Stomach (tissue), 8 donors: ENCODE measurements at regions not wholly inside any gene's neighbourhood (a gene's known extent, or its start where the extent isn't known, plus 50 kb on each side); places are given as distances from the start of the nearest gene placed in this dataset.

Experiments used
- DNase-seq, 2 donors: peaks; one replicate each; pipeline versions ENCODE4 v3.0.0 to v3.0.0-alpha.2; 2013 to 2019
- H3K27ac ChIP-seq, 5 donors: fragments of 200-600 bp in 4 of 5; sonication (generic) in 4 of 5; one replicate each; pipeline ENCODE4 v1.5.1; 2013 to 2019; ENCODE audit warnings: mild to moderate bottlenecking in 1 of 5, moderate library complexity in 1 of 5
- H3K27me3 ChIP-seq, 3 donors: fragments of 200-600 bp; sonication (generic); one replicate each; pipeline ENCODE4 v1.5.1; 2017 to 2019; ENCODE audit warnings: mixed run types in 1 of 3
- H3K36me3 ChIP-seq, 4 donors: fragments of 200-600 bp; sonication (generic); 1 replicate in 3 of 4; 2 replicates in 1 of 4; pipeline ENCODE4 v1.5.1; 2016 to 2019
- H3K4me1 ChIP-seq, 4 donors: fragments of 200-600 bp; sonication (generic); one replicate each; pipeline ENCODE4 v1.5.1; 2016 to 2019
- H3K4me3 ChIP-seq, 4 donors: fragments of 200-600 bp; sonication (generic) in 3 of 4; one replicate each; pipeline ENCODE4 v1.5.1; 2016 to 2019; ENCODE audit warnings: mild to moderate bottlenecking in 1 of 4
- H3K9me3 ChIP-seq, 4 donors: fragments of 200-600 bp; sonication (generic); one replicate each; pipeline ENCODE4 v1.5.1; 2016 to 2019
- CTCF ChIP-seq, 7 experiments: fragments of 450-650 bp in 4 of 7; fragments of 200-600 bp in 3 of 7; sonication (generic) in 3 of 7; IDR thresholded peaks; one replicate each; pipeline ENCODE4 v1.5.1; 2016 to 2019; ENCODE audit warnings: antibody characterized with exemption in 7 of 7, control low read depth in 2 of 7, mild to moderate bottlenecking in 1 of 7
- EP300 ChIP-seq: sonication (generic); formaldehyde crosslinking; IDR thresholded peaks from one replicate; pipeline ENCODE4 v1.6.1; 2017; ENCODE audit warnings: antibody characterized with exemption
- POLR2A ChIP-seq, 4 donors: fragments of 450-650 bp; IDR thresholded peaks; one replicate each; pipeline ENCODE4 v1.6.1; 2016; ENCODE audit warnings: antibody characterized with exemption in 4 of 4, control low read depth in 2 of 4, mild to moderate bottlenecking in 1 of 4, moderate library complexity in 1 of 4
- POLR2AphosphoS5 ChIP-seq, 3 donors: sonication (generic); formaldehyde crosslinking; IDR thresholded peaks; one replicate each; pipeline ENCODE4 v1.6.1; 2016; ENCODE audit warnings: antibody characterized with exemption in 3 of 3
- WGBS, 5 donors: extraction: QIAGEN DNeasy Blood & Tissue Kit in 3 of 5; methylation state at CpG; one replicate each; pipeline versions ENCODE4 v1.1.5 to v1.1.7; 2013 to 2018; 5-methylcytosine and 5-hydroxymethylcytosine counted together
- intact Hi-C: fragments of 100-400 bp; cut with DNase I; formaldehyde crosslinking; loops from one replicate; pipeline ENCODE4 v1.15.1; 2023; ENCODE audit warnings: low total_unique reads
- donor health status: healthy with polysubstance abuse.
- donor health status: Bipolar disorder and iron deficiency.
- donor health status: healthy.

- no peaks in the 10 kb centered on the region for H3K36me3 ChIP-seq
- no peaks in the 10 kb centered on the region for H3K4me1 ChIP-seq
- H3K27ac ChIP-seq, result no peak overlapping the region
- DNase-seq, result no peak
- H3K27me3 ChIP-seq, result peaks cover 0 to 5% (median 0%) of the 10 kb centered on the region in 3 donors
- no peak for TF ChIP-seq POLR2AphosphoS5 (IDR thresholded peaks at IDR 0.05)
- no peak for TF ChIP-seq CTCF (IDR thresholded peaks at IDR 0.05)
- no peak for TF ChIP-seq POLR2A (IDR thresholded peaks at IDR 0.05)
- no peak for TF ChIP-seq EP300
- intact Hi-C loops, result no loop called here
- 72 to 97% (median 78%) methylated on average over 2 of the region's 2 CpGs for WGBS, 5 donors
- H3K4me3 ChIP-seq, result no peak overlapping the region
- no peaks in the 10 kb centered on the region for H3K9me3 ChIP-seq
Measured at GRCh38 chr5:159559337-159559736, 229.1 kb upstream of the IL12B start.

GRCh38 chr5:159560088-159560487 lies 229.8 kb upstream of the IL12B start:
- TF ChIP-seq POLR2A (IDR thresholded peaks at IDR 0.05), result no peak
- TF ChIP-seq CTCF (IDR thresholded peaks at IDR 0.05), result no peak
- no peak for TF ChIP-seq EP300
- TF ChIP-seq POLR2AphosphoS5 (IDR thresholded peaks at IDR 0.05), result no peak
- no peak overlapping the region for H3K4me3 ChIP-seq
- no peaks in the 10 kb centered on the region for H3K36me3 ChIP-seq
- intact Hi-C loops, result no loop called here
- peaks cover 0 to 5% (median 0%) of the 10 kb centered on the region in 3 donors for H3K27me3 ChIP-seq
- peak in 1 of 2 donors; percentile 33 for DNase-seq
- H3K27ac ChIP-seq, result no peak overlapping the region
- H3K4me1 ChIP-seq, result no peaks in the 10 kb centered on the region
- H3K9me3 ChIP-seq, result no peaks in the 10 kb centered on the region
- 60 to 66% (median 65%) methylated on average over 7 of the region's 7 CpGs for WGBS, 5 donors

DNA sequence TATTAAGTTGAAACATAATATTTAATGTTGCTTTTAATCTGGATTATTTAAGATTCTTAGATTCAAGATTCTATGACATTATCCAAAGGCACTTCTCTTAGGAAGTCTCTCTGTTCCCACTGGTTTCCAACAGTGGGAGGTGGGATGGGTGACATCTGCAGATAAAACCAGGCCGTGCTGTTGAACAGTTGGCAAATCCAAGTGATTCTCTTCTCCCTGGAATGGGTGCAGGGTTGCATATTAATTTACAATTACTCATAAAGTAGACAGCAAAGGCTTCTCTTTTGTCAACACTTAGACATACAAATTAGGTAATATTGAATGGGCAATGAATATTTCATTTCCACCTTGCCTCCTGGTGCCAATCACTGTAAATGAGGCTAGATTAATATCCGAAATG lies 233.7 kb upstream of the IL12B start:
- intact Hi-C loops, result no loop called here
- WGBS, 5 donors, result 73 to 87% (median 80%) methylated on average over 2 of the region's 2 CpGs

DNA sequence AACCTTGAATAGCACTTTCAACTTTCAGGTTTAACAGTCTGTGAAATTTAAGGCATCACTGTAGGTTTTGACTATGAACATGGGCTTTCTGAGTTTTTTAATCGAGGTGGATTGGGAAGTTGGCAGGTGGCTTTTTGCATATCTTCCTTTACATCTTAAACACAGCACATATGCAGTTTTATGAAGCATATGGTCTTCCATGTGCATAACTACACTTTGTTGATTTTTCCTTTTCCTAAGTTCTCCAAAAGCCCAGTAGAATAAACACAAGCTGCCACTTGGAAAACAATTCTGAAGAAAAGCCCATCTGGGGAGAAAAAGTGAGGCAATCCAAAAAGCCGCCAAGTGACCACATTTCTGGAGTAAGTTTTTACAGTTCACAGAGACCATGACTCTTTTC lies 236.5 kb upstream of the IL12B start:
- Histone ChIP-seq H3K4me1 (peaks cover 0 to 5% (median 2%) of the 10 kb centered on the region in 4 donors), H3K9me3 (no peaks in the 10 kb centered on the region), H3K27me3 (no peaks in the 10 kb centered on the region), H3K4me3 (no peak overlapping the region), H3K36me3 (no peaks in the 10 kb centered on the region), H3K27ac (no peak overlapping the region)
- DNase-seq, result no peak
- 62 to 82% (median 71%) methylated on average over 2 of the region's 2 CpGs for WGBS, 5 donors
- intact Hi-C loops, result no loop called here
- no peak for TF ChIP-seq POLR2A (IDR thresholded peaks at IDR 0.05)
- no peak for TF ChIP-seq CTCF (IDR thresholded peaks at IDR 0.05)
- no peak for TF ChIP-seq EP300
- TF ChIP-seq POLR2AphosphoS5 (IDR thresholded peaks at IDR 0.05), result no peak

More for the DNA sequence above, 233.7 kb upstream of the IL12B start:
- no peaks in the 10 kb centered on the region for H3K36me3 ChIP-seq
- H3K27me3 ChIP-seq, result peaks cover 0 to 3% (median 0%) of the 10 kb centered on the region in 3 donors
- no peaks in the 10 kb centered on the region for H3K9me3 ChIP-seq
- no peak overlapping the region for H3K4me3 ChIP-seq
- DNase-seq, result no peak
- H3K4me1 ChIP-seq, result no peaks in the 10 kb centered on the region
- H3K27ac ChIP-seq, result no peak overlapping the region
- TF ChIP-seq CTCF (IDR thresholded peaks at IDR 0.05) (no peak), POLR2A (IDR thresholded peaks at IDR 0.05) (no peak), EP300 (no peak), POLR2AphosphoS5 (IDR thresholded peaks at IDR 0.05) (no peak)
